Nephron progenitor cell (in vitro differentiated cells): ENCODE measurements at regions not wholly inside any gene's neighbourhood (a gene's known extent, or its start where the extent isn't known, plus 50 kb on each side); places are given as distances from the start of the nearest gene placed in this dataset.

Experiments
- DNase-seq: peaks from one replicate; pipeline ENCODE4 v3.0.0; 2021
- H3K27ac Mint-ChIP-seq: 2 replicates; pipeline ENCODE4 v1.8.0; 2021; ENCODE audit warnings: mild to moderate bottlenecking, moderate library complexity, mixed read lengths
- H3K27me3 Mint-ChIP-seq: 2 replicates; pipeline ENCODE4 v1.8.0; 2021; ENCODE audit warnings: mild to moderate bottlenecking, low read depth, mixed read lengths; ENCODE audit not compliant: poor library complexity
- H3K36me3 Mint-ChIP-seq: 2 replicates; pipeline ENCODE4 v1.8.0; 2021; ENCODE audit warnings: low read depth, mixed read lengths
- H3K4me1 Mint-ChIP-seq: 2 replicates; pipeline ENCODE4 v1.8.0; 2021; ENCODE audit warnings: mixed read lengths
- H3K4me3 Mint-ChIP-seq: 2 replicates; pipeline ENCODE4 v1.8.0; 2021; ENCODE audit warnings: mild to moderate bottlenecking, moderate library complexity, mixed read lengths
- H3K9me3 Mint-ChIP-seq: 2 replicates; pipeline ENCODE4 v1.8.0; 2021; ENCODE audit warnings: mild to moderate bottlenecking, moderate library complexity, mixed read lengths
- CTCF ChIP-seq: fragments of 200-600 bp; sonication (generic); IDR thresholded peaks from 2 replicates; pipeline ENCODE4 v1.5.0; 2021; ENCODE audit warnings: antibody characterized with exemption

DNA sequence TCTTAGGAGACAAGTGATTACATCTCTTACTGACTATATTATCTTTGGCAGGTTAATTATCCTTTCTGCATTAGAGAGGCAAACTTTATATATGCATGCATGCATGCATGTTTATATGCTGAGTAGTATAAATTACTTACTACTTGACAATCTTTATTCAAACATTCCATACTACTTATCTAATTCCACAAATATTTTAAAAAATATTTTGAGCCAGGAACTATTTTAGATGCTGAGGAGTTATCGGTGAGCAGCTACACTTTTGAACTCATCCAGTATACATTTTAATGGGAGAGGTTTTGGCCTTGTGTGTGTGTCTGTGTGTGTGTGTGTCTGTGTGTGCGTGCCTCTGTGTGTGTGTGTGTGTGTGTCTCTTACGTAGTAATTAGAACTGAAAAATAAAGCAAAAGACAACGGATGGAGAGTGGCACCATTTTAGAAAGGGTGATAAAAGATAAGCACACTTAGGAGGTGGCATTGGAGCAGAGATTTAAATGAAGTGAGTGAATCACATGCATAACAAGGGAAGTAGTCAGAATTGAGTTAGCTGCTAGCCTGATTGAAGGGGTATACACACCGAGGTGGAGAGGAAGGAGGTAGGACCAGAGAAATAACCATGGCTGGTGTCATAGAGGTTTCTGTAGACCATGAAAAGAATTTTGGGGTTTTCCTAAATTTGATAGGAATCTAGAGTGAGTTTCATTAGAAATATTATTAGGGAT is 1488.4 kb downstream of the MRPL39 start:
- no peak for TF ChIP-seq CTCF
- Mint-ChIP-seq H3K4me3 (no peak overlapping the region), H3K36me3 (no peaks in the 10 kb centered on the region), H3K27me3 (no peaks in the 10 kb centered on the region), H3K9me3 (peaks cover 14% of the 10 kb centered on the region), H3K27ac (no peak overlapping the region), H3K4me1 (no peaks in the 10 kb centered on the region)
- no peak for DNase-seq

GRCh38 chr21:24115141-24115540 is 1492.1 kb downstream of the MRPL39 start:
- no peak for DNase-seq
- Mint-ChIP-seq H3K9me3 (peaks cover 24% of the 10 kb centered on the region), H3K27ac (no peak overlapping the region), H3K36me3 (no peaks in the 10 kb centered on the region), H3K4me3 (no peak overlapping the region), H3K4me1 (no peaks in the 10 kb centered on the region), H3K27me3 (peaks cover 4% of the 10 kb centered on the region)
- TF ChIP-seq CTCF = no peak

- DNase-seq = no peak
- no peak for TF ChIP-seq CTCF
- Mint-ChIP-seq H3K9me3 (peaks cover 20% of the 10 kb centered on the region), H3K4me3 (no peak overlapping the region), H3K4me1 (no peaks in the 10 kb centered on the region), H3K27ac (no peak overlapping the region), H3K36me3 (no peaks in the 10 kb centered on the region), H3K27me3 (peaks cover 4% of the 10 kb centered on the region)
These were observed 1495.3 kb downstream of the MRPL39 start for GRCh38 chr21:24112020-24112419.

GRCh38 chr21:24110846-24111245 is 1496.4 kb downstream of the MRPL39 start:
- no peak for TF ChIP-seq CTCF
- Mint-ChIP-seq H3K36me3 (no peaks in the 10 kb centered on the region), H3K27me3 (peaks cover 4% of the 10 kb centered on the region), H3K4me3 (no peak overlapping the region), H3K4me1 (no peaks in the 10 kb centered on the region), H3K9me3 (peaks cover 31% of the 10 kb centered on the region), H3K27ac (no peak overlapping the region)
- no peak for DNase-seq

- no peaks in the 10 kb centered on the region for H3K27me3 Mint-ChIP-seq
- no peak overlapping the region for H3K4me3 Mint-ChIP-seq
- no peaks in the 10 kb centered on the region for H3K36me3 Mint-ChIP-seq
- no peak overlapping the region for H3K27ac Mint-ChIP-seq
- no peak for DNase-seq
- H3K4me1 Mint-ChIP-seq = no peaks in the 10 kb centered on the region
- peaks cover 51% of the 10 kb centered on the region for H3K9me3 Mint-ChIP-seq
- no peak for TF ChIP-seq CTCF
These were observed 1510.1 kb downstream of the MRPL39 start for GRCh38 chr21:24097181-24097580.

- no peak for TF ChIP-seq CTCF
- Mint-ChIP-seq H3K4me1 (no peaks in the 10 kb centered on the region), H3K9me3 (peaks cover 50% of the 10 kb centered on the region), H3K27me3 (no peaks in the 10 kb centered on the region), H3K27ac (no peak overlapping the region), H3K36me3 (no peaks in the 10 kb centered on the region), H3K4me3 (no peak overlapping the region)
- no peak for DNase-seq
These were observed 1510.6 kb downstream of the MRPL39 start for GRCh38 chr21:24096651-24097050.
